ENCODE measurements at regions not wholly inside any gene's neighbourhood (a gene's known extent, or its start where the extent isn't known, plus 50 kb on each side); places are given as distances from the start of the nearest gene placed in this dataset.

DNA sequence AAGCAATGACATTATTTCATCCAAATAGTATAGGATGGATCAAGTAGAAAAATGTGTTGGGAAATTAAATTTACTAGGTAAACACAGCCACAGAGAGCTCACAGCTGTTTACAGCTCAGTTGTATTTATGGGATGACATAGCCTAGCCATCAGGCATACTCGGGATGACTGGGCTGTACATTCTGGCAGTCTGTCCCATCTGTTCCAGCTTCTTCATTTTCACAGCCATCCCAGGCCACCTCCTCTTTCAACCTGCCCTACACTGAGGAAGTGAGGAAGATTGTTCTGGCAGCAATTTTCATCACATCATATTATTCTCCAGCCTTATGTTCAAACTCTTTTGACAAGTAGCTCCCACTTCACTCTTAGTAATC lies 98.4 kb upstream of the PFN2 start:
- no peak for TF ChIP-seq POLR2A (IDR thresholded peaks at IDR 0.05)
- TF ChIP-seq, protein P1, sequence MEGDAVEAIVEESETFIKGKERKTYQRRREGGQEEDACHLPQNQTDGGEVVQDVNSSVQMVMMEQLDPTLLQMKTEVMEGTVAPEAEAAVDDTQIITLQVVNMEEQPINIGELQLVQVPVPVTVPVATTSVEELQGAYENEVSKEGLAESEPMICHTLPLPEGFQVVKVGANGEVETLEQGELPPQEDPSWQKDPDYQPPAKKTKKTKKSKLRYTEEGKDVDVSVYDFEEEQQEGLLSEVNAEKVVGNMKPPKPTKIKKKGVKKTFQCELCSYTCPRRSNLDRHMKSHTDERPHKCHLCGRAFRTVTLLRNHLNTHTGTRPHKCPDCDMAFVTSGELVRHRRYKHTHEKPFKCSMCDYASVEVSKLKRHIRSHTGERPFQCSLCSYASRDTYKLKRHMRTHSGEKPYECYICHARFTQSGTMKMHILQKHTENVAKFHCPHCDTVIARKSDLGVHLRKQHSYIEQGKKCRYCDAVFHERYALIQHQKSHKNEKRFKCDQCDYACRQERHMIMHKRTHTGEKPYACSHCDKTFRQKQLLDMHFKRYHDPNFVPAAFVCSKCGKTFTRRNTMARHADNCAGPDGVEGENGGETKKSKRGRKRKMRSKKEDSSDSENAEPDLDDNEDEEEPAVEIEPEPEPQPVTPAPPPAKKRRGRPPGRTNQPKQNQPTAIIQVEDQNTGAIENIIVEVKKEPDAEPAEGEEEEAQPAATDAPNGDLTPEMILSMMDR (IDR thresholded peaks at IDR 0.05), result no peak
